SK-N-SH (cell line): ENCODE measurements at regions not wholly inside any gene's neighbourhood (a gene's known extent, or its start where the extent isn't known, plus 50 kb on each side); places are given as distances from the start of the nearest gene placed in this dataset.

ENCODE experiments used
- CTCF ChIP-seq: fragments of 200-600 bp; sonication (generic); IDR thresholded peaks from 2 replicates; pipeline ENCODE4 v1.6.1; 2017; ENCODE audit warnings: antibody characterized with exemption, mild to moderate bottlenecking, moderate library complexity
- GATA2 ChIP-seq: sonication (generic); formaldehyde crosslinking; IDR thresholded peaks from 2 replicates; pipeline ENCODE4 v1.5.0; 2020; ENCODE audit warnings: mild to moderate bottlenecking, missing genetic modification reagents
- REST ChIP-seq: IDR thresholded peaks from 2 replicates; pipeline ENCODE4 v1.6.1; 2012; ENCODE audit warnings: mild to moderate bottlenecking, low read depth, low read length, moderate library complexity
- SIN3A ChIP-seq: IDR thresholded peaks from 2 replicates; pipeline ENCODE4 v1.6.1; 2012; ENCODE audit warnings: low read depth, mild to moderate bottlenecking, low read length, moderate library complexity, borderline replicate concordance
- TF ChIP-seq, protein P1 (sequence below): fragments of 150-350 bp; IDR thresholded peaks from 2 replicates; pipeline ENCODE4 v1.6.1; 2017; ENCODE audit warnings: antibody characterized with exemption, low read length, low read depth, borderline replicate concordance

- no peak for TF ChIP-seq GATA2
- no peak for TF ChIP-seq SIN3A
- TF ChIP-seq REST: no peak
- no peak for TF ChIP-seq CTCF
- TF ChIP-seq, protein P1, sequence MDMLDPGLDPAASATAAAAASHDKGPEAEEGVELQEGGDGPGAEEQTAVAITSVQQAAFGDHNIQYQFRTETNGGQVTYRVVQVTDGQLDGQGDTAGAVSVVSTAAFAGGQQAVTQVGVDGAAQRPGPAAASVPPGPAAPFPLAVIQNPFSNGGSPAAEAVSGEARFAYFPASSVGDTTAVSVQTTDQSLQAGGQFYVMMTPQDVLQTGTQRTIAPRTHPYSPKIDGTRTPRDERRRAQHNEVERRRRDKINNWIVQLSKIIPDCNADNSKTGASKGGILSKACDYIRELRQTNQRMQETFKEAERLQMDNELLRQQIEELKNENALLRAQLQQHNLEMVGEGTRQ: no peak
These were observed 295.9 kb upstream of the SOX4 start for GRCh38 chr6:21297665-21298064.
